ENCODE measurements at regions not wholly inside any gene's neighbourhood (a gene's known extent, or its start where the extent isn't known, plus 50 kb on each side); places are given as distances from the start of the nearest gene placed in this dataset.
"Not testable (repeated sequence)": the region's sequence is repeated elsewhere in the genome, so short reads cannot be mapped to it uniquely, and the experiment has no call there.

DNA sequence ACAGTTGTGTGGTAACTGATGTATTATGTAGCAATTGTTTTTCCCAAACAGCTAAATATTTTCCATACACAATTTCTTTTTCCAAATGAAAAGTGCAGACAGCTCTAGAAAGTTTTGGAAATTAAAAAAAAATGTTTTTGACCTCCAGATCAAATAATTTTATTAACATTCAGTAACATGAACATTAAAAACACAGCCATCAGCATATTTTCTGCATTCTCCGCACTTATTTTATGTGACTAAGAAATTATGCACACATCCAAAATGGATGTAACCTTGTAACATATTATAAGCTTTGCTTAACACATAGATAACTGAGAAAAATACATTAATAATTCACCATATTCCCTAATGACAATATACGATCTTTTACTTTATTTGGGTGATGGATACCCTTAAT is 224.6 kb downstream of the VGLL3 start:
- intact Hi-C loops (cut with DNase I) = no loop called here
- no peak overlapping the region for H3K4me3 ChIP-seq
- WGBS, 3 donors = 77 to 84% (median 79%) methylated on average over 2 of the region's 2 CpGs
- H3K9me3 ChIP-seq = no peaks in the 10 kb centered on the region
- H3K27me3 ChIP-seq (ENCODE audit: insufficient read depth in 3 of 3, low read length in 2 of 3) = no peaks in the 10 kb centered on the region
- TF ChIP-seq, protein P1, sequence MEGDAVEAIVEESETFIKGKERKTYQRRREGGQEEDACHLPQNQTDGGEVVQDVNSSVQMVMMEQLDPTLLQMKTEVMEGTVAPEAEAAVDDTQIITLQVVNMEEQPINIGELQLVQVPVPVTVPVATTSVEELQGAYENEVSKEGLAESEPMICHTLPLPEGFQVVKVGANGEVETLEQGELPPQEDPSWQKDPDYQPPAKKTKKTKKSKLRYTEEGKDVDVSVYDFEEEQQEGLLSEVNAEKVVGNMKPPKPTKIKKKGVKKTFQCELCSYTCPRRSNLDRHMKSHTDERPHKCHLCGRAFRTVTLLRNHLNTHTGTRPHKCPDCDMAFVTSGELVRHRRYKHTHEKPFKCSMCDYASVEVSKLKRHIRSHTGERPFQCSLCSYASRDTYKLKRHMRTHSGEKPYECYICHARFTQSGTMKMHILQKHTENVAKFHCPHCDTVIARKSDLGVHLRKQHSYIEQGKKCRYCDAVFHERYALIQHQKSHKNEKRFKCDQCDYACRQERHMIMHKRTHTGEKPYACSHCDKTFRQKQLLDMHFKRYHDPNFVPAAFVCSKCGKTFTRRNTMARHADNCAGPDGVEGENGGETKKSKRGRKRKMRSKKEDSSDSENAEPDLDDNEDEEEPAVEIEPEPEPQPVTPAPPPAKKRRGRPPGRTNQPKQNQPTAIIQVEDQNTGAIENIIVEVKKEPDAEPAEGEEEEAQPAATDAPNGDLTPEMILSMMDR (IDR thresholded peaks at IDR 0.05) = no peak
- H3K27ac ChIP-seq = no peak overlapping the region
- DNase-seq (no peak), ATAC-seq (no peak)
- no peaks in the 10 kb centered on the region for H3K4me1 ChIP-seq
- H3K36me3 ChIP-seq (ENCODE audit: insufficient read depth in 1 of 2, low read depth in 1 of 2) = no peaks in the 10 kb centered on the region

GRCh38 chr3:86757322-86758179 is 233.4 kb downstream of the VGLL3 start:
- H3K9me3 ChIP-seq; H3K4me3 ChIP-seq; H3K4me1 ChIP-seq; H3K27me3 ChIP-seq (ENCODE audit: insufficient read depth in 3 of 3, low read length in 2 of 3); intact Hi-C loops (cut with DNase I); DNase-seq; H3K36me3 ChIP-seq (ENCODE audit: insufficient read depth in 1 of 2, low read depth in 1 of 2); ATAC-seq; H3K27ac ChIP-seq: not testable (repeated sequence)
- 95 to 97% (median 96%) methylated on average over 43 to 44 of the region's 44 CpGs for WGBS, 3 donors

DNA sequence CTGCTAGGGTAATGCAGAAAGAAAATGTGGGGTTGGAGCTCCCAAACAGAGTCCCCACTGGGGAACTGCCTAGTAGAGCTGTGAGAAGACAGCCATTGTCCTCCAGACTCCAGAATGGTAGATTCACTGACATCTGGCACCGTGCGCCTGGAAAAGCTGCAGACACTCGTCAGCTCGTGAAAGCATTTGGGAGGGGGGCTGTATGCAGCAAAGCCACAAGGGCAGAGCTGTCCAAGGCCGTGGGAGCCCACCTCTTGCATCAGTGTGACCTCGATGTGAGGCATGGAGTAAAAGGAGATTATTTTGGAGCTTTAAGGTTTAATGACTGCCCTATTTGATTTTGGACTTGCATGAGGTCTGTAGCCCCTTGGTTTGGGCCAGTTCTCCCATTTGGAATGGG is 242.9 kb downstream of the VGLL3 start:
- Histone ChIP-seq H3K36me3 (ENCODE audit: insufficient read depth in 1 of 2, low read depth in 1 of 2) (no peaks in the 10 kb centered on the region), H3K4me3 (no peak overlapping the region), H3K9me3 (no peaks in the 10 kb centered on the region), H3K27me3 (ENCODE audit: insufficient read depth in 3 of 3, low read length in 2 of 3) (no peaks in the 10 kb centered on the region), H3K4me1 (no peaks in the 10 kb centered on the region), H3K27ac (no peak overlapping the region)
- ATAC-seq = no peak
- no peak for DNase-seq
- WGBS, 3 donors = 69 to 76% (median 72%) methylated on average over 6 of the region's 6 CpGs
- intact Hi-C loops (cut with DNase I) = no loop called here
- TF ChIP-seq, protein P1 (IDR thresholded peaks at IDR 0.05) = no peak

GRCh38 chr3:86744051-86744450 is 246.9 kb downstream of the VGLL3 start:
- H3K9me3 ChIP-seq = no peaks in the 10 kb centered on the region
- H3K4me3 ChIP-seq = no peak overlapping the region
- no peak overlapping the region for H3K27ac ChIP-seq
- H3K27me3 ChIP-seq (ENCODE audit: insufficient read depth in 3 of 3, low read length in 2 of 3) = no peaks in the 10 kb centered on the region
- DNase-seq (no peak), ATAC-seq (no peak)
- H3K36me3 ChIP-seq (ENCODE audit: insufficient read depth in 1 of 2, low read depth in 1 of 2) = no peaks in the 10 kb centered on the region
- TF ChIP-seq, protein P1 (IDR thresholded peaks at IDR 0.05) = no peak
- 0 to 78% (median 72%) methylated on average over 1 of the region's 1 CpG for WGBS, 3 donors
- intact Hi-C loops (cut with DNase I) = no loop called here
- H3K4me1 ChIP-seq = no peaks in the 10 kb centered on the region

DNA sequence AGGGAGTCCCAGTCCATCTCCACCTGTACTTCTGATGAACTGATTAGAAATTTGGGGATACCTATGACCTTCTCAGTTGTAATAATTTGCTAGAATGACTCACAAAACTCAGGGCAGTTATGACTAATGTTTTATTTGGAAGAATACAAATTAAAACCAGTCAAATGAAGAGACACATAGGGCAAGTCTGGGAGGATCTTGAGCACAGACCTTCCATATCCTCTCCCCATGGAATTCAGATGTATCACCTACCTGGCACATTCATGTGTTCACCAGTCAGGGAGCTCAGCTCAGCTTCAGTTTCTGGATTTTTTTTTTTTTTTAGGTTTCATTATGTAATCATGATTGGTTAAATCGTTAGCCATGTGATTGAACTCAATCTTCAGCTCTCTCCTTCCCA is 247.7 kb downstream of the VGLL3 start:
- no peaks in the 10 kb centered on the region for H3K36me3 ChIP-seq (ENCODE audit: insufficient read depth in 1 of 2, low read depth in 1 of 2)
- no peaks in the 10 kb centered on the region for H3K27me3 ChIP-seq (ENCODE audit: insufficient read depth in 3 of 3, low read length in 2 of 3)
- no peaks in the 10 kb centered on the region for H3K4me1 ChIP-seq
- TF ChIP-seq, protein P1 (IDR thresholded peaks at IDR 0.05) = no peak
- 76 to 84% (median 82%) methylated on average over 1 of the region's 1 CpG for WGBS, 3 donors
- intact Hi-C loops (cut with DNase I) = no loop called here
- H3K27ac ChIP-seq = no peak overlapping the region
- DNase-seq (no peak), ATAC-seq (no peak)
- no peaks in the 10 kb centered on the region for H3K9me3 ChIP-seq
- no peak overlapping the region for H3K4me3 ChIP-seq

Data from psoas muscle (tissue), 7 donors.